ENCODE measurements at regions not wholly inside any gene's neighbourhood (a gene's known extent, or its start where the extent isn't known, plus 50 kb on each side); places are given as distances from the start of the nearest gene placed in this dataset.

DNA sequence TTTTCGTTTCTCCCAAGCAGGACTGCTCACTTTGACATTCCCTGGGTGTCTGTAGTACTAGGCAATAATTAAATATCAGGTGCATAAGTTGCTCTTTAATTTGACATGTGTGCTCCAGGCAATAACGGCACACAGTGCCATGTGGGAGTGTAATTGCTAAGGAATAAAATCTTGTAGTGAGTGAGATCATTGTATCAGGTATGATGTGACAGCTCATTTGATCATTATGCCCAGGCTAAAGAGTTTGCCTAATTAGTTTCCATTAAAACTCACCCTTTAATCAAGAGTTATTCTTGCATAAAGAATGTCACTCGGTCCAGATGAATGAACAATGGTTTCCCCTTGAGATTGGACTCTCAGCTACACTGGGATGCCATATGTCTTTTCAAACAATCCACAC is 220.0 kb downstream of the INSC start:
- ChIA-PET CTCF (no interaction called here), POLR2A (ENCODE audit: low non-redundant PET) (no interaction called here)
- intact Hi-C loops (cut with micrococcal nuclease; ENCODE audit: unreplicated experiment) = no loop called here
- no peaks in the 10 kb centered on the region for H3K36me3 ChIP-seq (ENCODE audit: insufficient read depth, low read length, poor library complexity, severe bottlenecking)
- no peak for DNase-seq (ENCODE audit: low spot score)
- H3K27ac ChIP-seq (ENCODE audit: low read depth, low read length, poor library complexity, severe bottlenecking) = no peak overlapping the region
- peaks cover 4% of the 10 kb centered on the region for H3K9me3 ChIP-seq (ENCODE audit: low read depth, low read length, poor library complexity, severe bottlenecking)
- no peak overlapping the region for H3K4me3 ChIP-seq (ENCODE audit: low read depth, low read length, poor library complexity, severe bottlenecking)
- H3K4me1 ChIP-seq (ENCODE audit: insufficient read depth, low read length, poor library complexity, severe bottlenecking) = no peaks in the 10 kb centered on the region
- BruUV-seq (replicated peaks) = no TSS peak
- TF ChIP-seq, protein P1, sequence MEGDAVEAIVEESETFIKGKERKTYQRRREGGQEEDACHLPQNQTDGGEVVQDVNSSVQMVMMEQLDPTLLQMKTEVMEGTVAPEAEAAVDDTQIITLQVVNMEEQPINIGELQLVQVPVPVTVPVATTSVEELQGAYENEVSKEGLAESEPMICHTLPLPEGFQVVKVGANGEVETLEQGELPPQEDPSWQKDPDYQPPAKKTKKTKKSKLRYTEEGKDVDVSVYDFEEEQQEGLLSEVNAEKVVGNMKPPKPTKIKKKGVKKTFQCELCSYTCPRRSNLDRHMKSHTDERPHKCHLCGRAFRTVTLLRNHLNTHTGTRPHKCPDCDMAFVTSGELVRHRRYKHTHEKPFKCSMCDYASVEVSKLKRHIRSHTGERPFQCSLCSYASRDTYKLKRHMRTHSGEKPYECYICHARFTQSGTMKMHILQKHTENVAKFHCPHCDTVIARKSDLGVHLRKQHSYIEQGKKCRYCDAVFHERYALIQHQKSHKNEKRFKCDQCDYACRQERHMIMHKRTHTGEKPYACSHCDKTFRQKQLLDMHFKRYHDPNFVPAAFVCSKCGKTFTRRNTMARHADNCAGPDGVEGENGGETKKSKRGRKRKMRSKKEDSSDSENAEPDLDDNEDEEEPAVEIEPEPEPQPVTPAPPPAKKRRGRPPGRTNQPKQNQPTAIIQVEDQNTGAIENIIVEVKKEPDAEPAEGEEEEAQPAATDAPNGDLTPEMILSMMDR (conservative IDR thresholded peaks at IDR 0.05; ENCODE audit: low read depth, low read length) = no peak
- no peak for TF ChIP-seq EZH2 (IDR thresholded peaks at IDR 0.05; ENCODE audit: borderline replicate concordance, low read depth, low read length, poor library complexity, severe bottlenecking)
- H3K27me3 ChIP-seq (replicated peaks; ENCODE audit: insufficient read depth, low read depth, low read length, poor library complexity) = no peaks in the 10 kb centered on the region

DNA sequence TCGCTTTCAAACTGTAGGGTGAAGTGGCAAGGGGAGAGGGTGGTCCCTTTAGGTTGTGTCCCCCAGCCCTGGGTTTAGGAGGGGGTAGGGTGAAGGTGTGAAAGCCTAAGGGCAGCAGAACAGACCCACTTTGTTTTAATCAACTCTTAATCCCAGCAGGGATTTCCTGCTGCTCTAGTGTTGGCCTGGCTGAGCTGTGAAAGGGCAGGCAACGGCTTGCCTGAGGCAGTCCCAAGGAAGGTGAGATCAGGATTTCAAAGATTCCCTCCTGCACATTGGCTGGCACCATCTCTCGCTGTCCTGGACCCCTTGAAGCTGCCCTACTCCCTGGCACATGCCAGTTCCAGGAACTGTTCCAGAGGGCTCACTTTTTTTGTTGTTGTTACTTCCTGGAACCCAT is 221.3 kb downstream of the INSC start:
- ChIA-PET POLR2A (ENCODE audit: low non-redundant PET) (no interaction called here), CTCF (no interaction called here)
- H3K9me3 ChIP-seq (ENCODE audit: low read depth, low read length, poor library complexity, severe bottlenecking) = peaks cover 4% of the 10 kb centered on the region
- no peak overlapping the region for H3K27ac ChIP-seq (ENCODE audit: low read depth, low read length, poor library complexity, severe bottlenecking)
- no peaks in the 10 kb centered on the region for H3K27me3 ChIP-seq (replicated peaks; ENCODE audit: insufficient read depth, low read depth, low read length, poor library complexity)
- no peak overlapping the region for H3K4me3 ChIP-seq (ENCODE audit: low read depth, low read length, poor library complexity, severe bottlenecking)
- H3K36me3 ChIP-seq (ENCODE audit: insufficient read depth, low read length, poor library complexity, severe bottlenecking) = no peaks in the 10 kb centered on the region
- BruUV-seq (replicated peaks) = no TSS peak
- peaks cover 6% of the 10 kb centered on the region for H3K4me1 ChIP-seq (ENCODE audit: insufficient read depth, low read length, poor library complexity, severe bottlenecking)
- intact Hi-C loops (cut with micrococcal nuclease; ENCODE audit: unreplicated experiment) = no loop called here
- TF ChIP-seq EZH2 (IDR thresholded peaks at IDR 0.05; ENCODE audit: borderline replicate concordance, low read depth, low read length, poor library complexity, severe bottlenecking) = no peak
- TF ChIP-seq, protein P1 (conservative IDR thresholded peaks at IDR 0.05; ENCODE audit: low read depth, low read length) = no peak
- DNase-seq (ENCODE audit: low spot score) = no peak

GRCh38 chr11:15339302-15339701 is 224.6 kb downstream of the INSC start:
- ChIA-PET POLR2A (ENCODE audit: low non-redundant PET) (no interaction called here), CTCF (no interaction called here)
- no peak overlapping the region for H3K27ac ChIP-seq (ENCODE audit: low read depth, low read length, poor library complexity, severe bottlenecking)
- TF ChIP-seq, protein P1 (conservative IDR thresholded peaks at IDR 0.05; ENCODE audit: low read depth, low read length) = no peak
- TF ChIP-seq EZH2 (IDR thresholded peaks at IDR 0.05; ENCODE audit: borderline replicate concordance, low read depth, low read length, poor library complexity, severe bottlenecking) = no peak
- no peaks in the 10 kb centered on the region for H3K27me3 ChIP-seq (replicated peaks; ENCODE audit: insufficient read depth, low read depth, low read length, poor library complexity)
- no peak overlapping the region for H3K4me3 ChIP-seq (ENCODE audit: low read depth, low read length, poor library complexity, severe bottlenecking)
- H3K9me3 ChIP-seq (ENCODE audit: low read depth, low read length, poor library complexity, severe bottlenecking) = peaks cover 4% of the 10 kb centered on the region
- peaks cover 18% of the 10 kb centered on the region for H3K4me1 ChIP-seq (ENCODE audit: insufficient read depth, low read length, poor library complexity, severe bottlenecking)
- BruUV-seq (replicated peaks) = no TSS peak
- no peak for DNase-seq (ENCODE audit: low spot score)
- no peaks in the 10 kb centered on the region for H3K36me3 ChIP-seq (ENCODE audit: insufficient read depth, low read length, poor library complexity, severe bottlenecking)
- intact Hi-C loops (cut with micrococcal nuclease; ENCODE audit: unreplicated experiment) = no loop called here
